ENCODE measurements at regions not wholly inside any gene's neighbourhood (a gene's known extent, or its start where the extent isn't known, plus 50 kb on each side); places are given as distances from the start of the nearest gene placed in this dataset.
A peak's percentile ranks its signal among the peaks of the same experiment; 100 is the strongest.

DNA sequence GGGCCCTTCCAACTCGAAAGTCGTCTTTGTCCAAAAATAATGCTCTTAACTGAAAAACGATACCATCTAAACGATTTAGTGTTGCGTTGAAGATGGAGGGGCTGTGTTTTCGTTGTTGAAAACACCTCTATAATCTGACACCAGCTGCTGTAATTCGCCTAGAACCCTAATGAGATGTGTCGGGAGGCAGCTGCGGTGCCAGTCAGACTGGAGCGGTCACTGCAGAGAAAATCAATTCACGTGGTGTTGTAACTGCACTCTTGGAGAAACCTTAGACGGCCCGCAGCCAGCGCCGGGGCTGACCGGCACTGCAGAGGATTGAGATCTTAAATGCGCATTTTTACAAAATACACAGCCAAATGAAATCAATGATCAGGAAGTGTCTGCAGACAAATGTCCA lies 339.1 kb downstream of the ZNF536 start:
- Histone ChIP-seq H3K9ac (ENCODE audit: extremely low read depth, low read length, poor library complexity, severe bottlenecking) (no peak overlapping the region), H3K36me3 (ENCODE audit: control insufficient read depth, insufficient read depth, low read length) (no peaks in the 10 kb centered on the region), H3K4me1 (ENCODE audit: control insufficient read depth, insufficient read depth, low read length) (peaks cover 3% of the 10 kb centered on the region), H3K4me3 (ENCODE audit: low read length) (no peak overlapping the region), H3K27me3 (ENCODE audit: control insufficient read depth, insufficient read depth, low read length, poor library complexity, severe bottlenecking) (no peaks in the 10 kb centered on the region), H3K27ac (ENCODE audit: low read depth, low read length) (peak overlapping the region; percentile 57), H3K9me3 (ENCODE audit: control insufficient read depth, low read length) (no peaks in the 10 kb centered on the region)
- H3K27me3 Mint-ChIP-seq (ENCODE audit: insufficient read depth) = no peaks in the 10 kb centered on the region
- H3K9me3 Mint-ChIP-seq = no peaks in the 10 kb centered on the region
- WGBS, 2 experiments (ENCODE audit: insufficient coverage in 1 of 2, insufficient read length in 1 of 2) = 70 to 73% methylated on average over 16 to 17 of the region's 17 CpGs
- DNase-seq = no peak
- no peaks in the 10 kb centered on the region for H3K36me3 Mint-ChIP-seq (ENCODE audit: low read depth)
- H3K4me1 Mint-ChIP-seq = peaks cover 5% of the 10 kb centered on the region
- no peak overlapping the region for H3K4me3 Mint-ChIP-seq
- TF ChIP-seq, protein P1, sequence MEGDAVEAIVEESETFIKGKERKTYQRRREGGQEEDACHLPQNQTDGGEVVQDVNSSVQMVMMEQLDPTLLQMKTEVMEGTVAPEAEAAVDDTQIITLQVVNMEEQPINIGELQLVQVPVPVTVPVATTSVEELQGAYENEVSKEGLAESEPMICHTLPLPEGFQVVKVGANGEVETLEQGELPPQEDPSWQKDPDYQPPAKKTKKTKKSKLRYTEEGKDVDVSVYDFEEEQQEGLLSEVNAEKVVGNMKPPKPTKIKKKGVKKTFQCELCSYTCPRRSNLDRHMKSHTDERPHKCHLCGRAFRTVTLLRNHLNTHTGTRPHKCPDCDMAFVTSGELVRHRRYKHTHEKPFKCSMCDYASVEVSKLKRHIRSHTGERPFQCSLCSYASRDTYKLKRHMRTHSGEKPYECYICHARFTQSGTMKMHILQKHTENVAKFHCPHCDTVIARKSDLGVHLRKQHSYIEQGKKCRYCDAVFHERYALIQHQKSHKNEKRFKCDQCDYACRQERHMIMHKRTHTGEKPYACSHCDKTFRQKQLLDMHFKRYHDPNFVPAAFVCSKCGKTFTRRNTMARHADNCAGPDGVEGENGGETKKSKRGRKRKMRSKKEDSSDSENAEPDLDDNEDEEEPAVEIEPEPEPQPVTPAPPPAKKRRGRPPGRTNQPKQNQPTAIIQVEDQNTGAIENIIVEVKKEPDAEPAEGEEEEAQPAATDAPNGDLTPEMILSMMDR (conservative IDR thresholded peaks at IDR 0.05) = no peak
- H3K27ac Mint-ChIP-seq = no peak overlapping the region

GRCh38 chr19:30710721-30711120 lies 338.5 kb downstream of the ZNF536 start:
- WGBS, 2 experiments (ENCODE audit: insufficient coverage in 1 of 2, insufficient read length in 1 of 2) = 87 to 91% methylated on average over 6 to 12 of the region's 12 CpGs
- Mint-ChIP-seq H3K27ac (no peak overlapping the region), H3K4me3 (no peak overlapping the region), H3K36me3 (ENCODE audit: low read depth) (no peaks in the 10 kb centered on the region), H3K9me3 (no peaks in the 10 kb centered on the region), H3K4me1 (peaks cover 5% of the 10 kb centered on the region), H3K27me3 (ENCODE audit: insufficient read depth) (no peaks in the 10 kb centered on the region)
- TF ChIP-seq, protein P1 (conservative IDR thresholded peaks at IDR 0.05) = no peak
- no peak overlapping the region for H3K9ac ChIP-seq (ENCODE audit: extremely low read depth, low read length, poor library complexity, severe bottlenecking)
- no peaks in the 10 kb centered on the region for H3K27me3 ChIP-seq (ENCODE audit: control insufficient read depth, insufficient read depth, low read length, poor library complexity, severe bottlenecking)
- H3K9me3 ChIP-seq (ENCODE audit: control insufficient read depth, low read length) = no peaks in the 10 kb centered on the region
- no peak overlapping the region for H3K4me3 ChIP-seq (ENCODE audit: low read length)
- peaks cover 3% of the 10 kb centered on the region for H3K4me1 ChIP-seq (ENCODE audit: control insufficient read depth, insufficient read depth, low read length)
- DNase-seq = no peak
- H3K36me3 ChIP-seq (ENCODE audit: control insufficient read depth, insufficient read depth, low read length) = no peaks in the 10 kb centered on the region
- H3K27ac ChIP-seq (ENCODE audit: low read depth, low read length) = no peak overlapping the region

- TF ChIP-seq, protein P1 (conservative IDR thresholded peaks at IDR 0.05) = no peak
- Mint-ChIP-seq H3K9me3 (no peaks in the 10 kb centered on the region), H3K27ac (no peak overlapping the region), H3K36me3 (ENCODE audit: low read depth) (no peaks in the 10 kb centered on the region), H3K27me3 (ENCODE audit: insufficient read depth) (no peaks in the 10 kb centered on the region), H3K4me3 (no peak overlapping the region), H3K4me1 (peaks cover 5% of the 10 kb centered on the region)
- H3K27me3 ChIP-seq (ENCODE audit: control insufficient read depth, insufficient read depth, low read length, poor library complexity, severe bottlenecking) = no peaks in the 10 kb centered on the region
- no peak overlapping the region for H3K9ac ChIP-seq (ENCODE audit: extremely low read depth, low read length, poor library complexity, severe bottlenecking)
- no peak overlapping the region for H3K4me3 ChIP-seq (ENCODE audit: low read length)
- no peaks in the 10 kb centered on the region for H3K36me3 ChIP-seq (ENCODE audit: control insufficient read depth, insufficient read depth, low read length)
- 89 to 94% methylated on average over 5 to 11 of the region's 11 CpGs for WGBS, 2 experiments (ENCODE audit: insufficient coverage in 1 of 2, insufficient read length in 1 of 2)
- DNase-seq = no peak
- no peak overlapping the region for H3K27ac ChIP-seq (ENCODE audit: low read depth, low read length)
- peaks cover 3% of the 10 kb centered on the region for H3K4me1 ChIP-seq (ENCODE audit: control insufficient read depth, insufficient read depth, low read length)
- H3K9me3 ChIP-seq (ENCODE audit: control insufficient read depth, low read length) = no peaks in the 10 kb centered on the region
Observed at GRCh38 chr19:30708416-30709178, 336.4 kb downstream of the ZNF536 start.

All from endodermal cell (in vitro differentiated cells).